Tibial nerve (tissue), 4 donors: ENCODE measurements at regions not wholly inside any gene's neighbourhood (a gene's known extent, or its start where the extent isn't known, plus 50 kb on each side); places are given as distances from the start of the nearest gene placed in this dataset.

Experiments used
- EP300 ChIP-seq, 2 donors: sonication (generic); formaldehyde crosslinking; IDR thresholded peaks; one replicate each; pipeline ENCODE4 v1.6.1; 2017; ENCODE audit warnings: antibody characterized with exemption in 2 of 2, mild to moderate bottlenecking in 1 of 2
- POLR2A ChIP-seq, 2 donors: fragments of 450-650 bp; IDR thresholded peaks; one replicate each; pipeline ENCODE4 v1.6.1; 2017; ENCODE audit warnings: antibody characterized with exemption in 2 of 2, mild to moderate bottlenecking in 2 of 2, moderate library complexity in 2 of 2
- TF ChIP-seq, protein P1 (sequence below), 5 experiments: fragments of 200-600 bp in 3 of 5; fragments of 450-650 bp in 2 of 5; sonication (generic) in 3 of 5; IDR thresholded peaks; one replicate each; pipeline ENCODE4 v1.5.1; 2016 to 2019; ENCODE audit warnings: antibody characterized with exemption in 5 of 5, mild to moderate bottlenecking in 3 of 5, moderate library complexity in 2 of 5

DNA sequence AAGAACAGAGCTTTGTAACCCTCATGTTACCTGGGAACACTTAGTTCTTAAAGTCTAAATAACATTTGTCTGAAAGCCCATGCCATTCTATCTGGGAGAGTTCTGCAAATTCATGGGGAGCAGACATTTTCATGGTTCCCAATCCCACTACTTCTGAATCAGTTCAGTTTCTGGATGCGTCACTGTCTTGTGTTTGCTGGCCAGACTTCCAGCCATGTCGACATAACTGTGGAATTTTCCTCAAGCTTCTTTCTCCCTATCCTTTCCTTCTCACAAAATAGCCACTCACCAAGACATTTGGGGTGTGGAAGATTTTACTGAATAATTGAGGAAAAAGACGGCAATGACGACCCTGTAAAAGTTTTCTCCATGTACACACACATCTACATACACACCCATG, 272.5 kb downstream of the NEBL start:
- peak in 1 of 2 donors; percentile 46 for TF ChIP-seq EP300 (IDR thresholded peaks at IDR 0.05)
- TF ChIP-seq, protein P1, sequence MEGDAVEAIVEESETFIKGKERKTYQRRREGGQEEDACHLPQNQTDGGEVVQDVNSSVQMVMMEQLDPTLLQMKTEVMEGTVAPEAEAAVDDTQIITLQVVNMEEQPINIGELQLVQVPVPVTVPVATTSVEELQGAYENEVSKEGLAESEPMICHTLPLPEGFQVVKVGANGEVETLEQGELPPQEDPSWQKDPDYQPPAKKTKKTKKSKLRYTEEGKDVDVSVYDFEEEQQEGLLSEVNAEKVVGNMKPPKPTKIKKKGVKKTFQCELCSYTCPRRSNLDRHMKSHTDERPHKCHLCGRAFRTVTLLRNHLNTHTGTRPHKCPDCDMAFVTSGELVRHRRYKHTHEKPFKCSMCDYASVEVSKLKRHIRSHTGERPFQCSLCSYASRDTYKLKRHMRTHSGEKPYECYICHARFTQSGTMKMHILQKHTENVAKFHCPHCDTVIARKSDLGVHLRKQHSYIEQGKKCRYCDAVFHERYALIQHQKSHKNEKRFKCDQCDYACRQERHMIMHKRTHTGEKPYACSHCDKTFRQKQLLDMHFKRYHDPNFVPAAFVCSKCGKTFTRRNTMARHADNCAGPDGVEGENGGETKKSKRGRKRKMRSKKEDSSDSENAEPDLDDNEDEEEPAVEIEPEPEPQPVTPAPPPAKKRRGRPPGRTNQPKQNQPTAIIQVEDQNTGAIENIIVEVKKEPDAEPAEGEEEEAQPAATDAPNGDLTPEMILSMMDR (IDR thresholded peaks at IDR 0.05), result no peak
- TF ChIP-seq POLR2A (IDR thresholded peaks at IDR 0.05), result no peak
